ENCODE measurements at regions not wholly inside any gene's neighbourhood (a gene's known extent, or its start where the extent isn't known, plus 50 kb on each side); places are given as distances from the start of the nearest gene placed in this dataset.

- no peak for DNase-seq (ENCODE audit: low read depth in 2 of 3, low spot score in 2 of 3)
Observed at GRCh38 chr15:36059596-36059995, 513.6 kb upstream of the DPH6 start.

- DNase-seq (ENCODE audit: low read depth in 2 of 3, low spot score in 2 of 3): no peak
Observed at GRCh38 chr15:36062357-36062756, 516.4 kb upstream of the DPH6 start.

- no peak for DNase-seq (ENCODE audit: low read depth in 2 of 3, low spot score in 2 of 3)
Observed at GRCh38 chr15:36066757-36067156, 512.7 kb upstream of the CDIN1 start.

- DNase-seq (ENCODE audit: low read depth in 2 of 3, low spot score in 2 of 3): no peak
Observed at GRCh38 chr15:36067483-36068274, 511.7 kb upstream of the CDIN1 start.

GRCh38 chr15:36075333-36075732, 504.1 kb upstream of the CDIN1 start:
- DNase-seq (ENCODE audit: low read depth in 2 of 3, low spot score in 2 of 3): no peak

GRCh38 chr15:36079021-36079420, 500.4 kb upstream of the CDIN1 start:
- no peak for DNase-seq (ENCODE audit: low read depth in 2 of 3, low spot score in 2 of 3)

GRCh38 chr15:36080759-36081158, 498.7 kb upstream of the CDIN1 start:
- DNase-seq (ENCODE audit: low read depth in 2 of 3, low spot score in 2 of 3): no peak

GRCh38 chr15:36090286-36090946, 489.0 kb upstream of the CDIN1 start:
- DNase-seq (ENCODE audit: low read depth in 2 of 3, low spot score in 2 of 3): no peak

GRCh38 chr15:36106640-36107335, 472.6 kb upstream of the CDIN1 start:
- no peak for DNase-seq (ENCODE audit: low read depth in 2 of 3, low spot score in 2 of 3)

GRCh38 chr15:36108541-36108940, 470.9 kb upstream of the CDIN1 start:
- no peak for DNase-seq (ENCODE audit: low read depth in 2 of 3, low spot score in 2 of 3)

- no peak for DNase-seq (ENCODE audit: low read depth in 2 of 3, low spot score in 2 of 3)
Observed at GRCh38 chr15:36109943-36110658, 469.3 kb upstream of the CDIN1 start.

GRCh38 chr15:36110659-36110993, 468.8 kb upstream of the CDIN1 start:
- no peak for DNase-seq (ENCODE audit: low read depth in 2 of 3, low spot score in 2 of 3)

GRCh38 chr15:36117296-36117787, 462.1 kb upstream of the CDIN1 start:
- DNase-seq (ENCODE audit: low read depth in 2 of 3, low spot score in 2 of 3): no peak

- no peak for DNase-seq (ENCODE audit: low read depth in 2 of 3, low spot score in 2 of 3)
Observed at GRCh38 chr15:36126194-36126593, 453.2 kb upstream of the CDIN1 start.

- DNase-seq (ENCODE audit: low read depth in 2 of 3, low spot score in 2 of 3): no peak
Observed at GRCh38 chr15:36130641-36131310, 448.6 kb upstream of the CDIN1 start.

GRCh38 chr15:36133742-36134141, 445.7 kb upstream of the CDIN1 start:
- no peak for DNase-seq (ENCODE audit: low read depth in 2 of 3, low spot score in 2 of 3)

- no peak for DNase-seq (ENCODE audit: low read depth in 2 of 3, low spot score in 2 of 3)
Observed at GRCh38 chr15:36136049-36136448, 443.4 kb upstream of the CDIN1 start.

- DNase-seq (ENCODE audit: low read depth in 2 of 3, low spot score in 2 of 3): no peak
Observed at GRCh38 chr15:36152936-36153335, 426.5 kb upstream of the CDIN1 start.

- no peak for DNase-seq (ENCODE audit: low read depth in 2 of 3, low spot score in 2 of 3)
Observed at GRCh38 chr15:36156879-36157427, 422.5 kb upstream of the CDIN1 start.

- no peak for DNase-seq (ENCODE audit: low read depth in 2 of 3, low spot score in 2 of 3)
Observed at GRCh38 chr15:36160351-36160750, 419.1 kb upstream of the CDIN1 start.

GRCh38 chr15:36161108-36161507, 418.3 kb upstream of the CDIN1 start:
- no peak for DNase-seq (ENCODE audit: low read depth in 2 of 3, low spot score in 2 of 3)

All from activated CD8-positive, alpha-beta memory T cell treated with anti-CD3 and anti-CD28 coated beads for 48 hours (primary cell).